ENCODE measurements at regions not wholly inside any gene's neighbourhood (a gene's known extent, or its start where the extent isn't known, plus 50 kb on each side); places are given as distances from the start of the nearest gene placed in this dataset.

DNA sequence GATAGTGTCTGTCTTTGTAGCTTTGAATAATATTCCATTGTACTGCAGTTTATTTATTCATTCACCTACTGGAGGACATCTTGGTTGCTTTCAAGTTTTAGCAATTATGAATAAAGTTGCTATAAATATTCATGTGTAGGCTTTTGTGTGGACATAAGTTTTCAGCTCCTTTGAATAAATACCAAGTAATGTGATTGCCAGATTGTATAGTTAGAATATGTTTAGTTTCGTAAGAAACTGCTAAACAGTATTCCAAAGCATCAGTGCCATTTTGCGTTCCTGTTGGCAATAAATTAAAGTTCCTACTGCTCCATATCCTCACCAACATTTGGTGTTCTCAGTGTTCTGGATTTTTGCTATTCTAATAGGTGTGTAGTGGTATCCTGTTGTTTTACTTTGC, 311.7 kb upstream of the FMN2 start:
- TF ChIP-seq, protein P1, sequence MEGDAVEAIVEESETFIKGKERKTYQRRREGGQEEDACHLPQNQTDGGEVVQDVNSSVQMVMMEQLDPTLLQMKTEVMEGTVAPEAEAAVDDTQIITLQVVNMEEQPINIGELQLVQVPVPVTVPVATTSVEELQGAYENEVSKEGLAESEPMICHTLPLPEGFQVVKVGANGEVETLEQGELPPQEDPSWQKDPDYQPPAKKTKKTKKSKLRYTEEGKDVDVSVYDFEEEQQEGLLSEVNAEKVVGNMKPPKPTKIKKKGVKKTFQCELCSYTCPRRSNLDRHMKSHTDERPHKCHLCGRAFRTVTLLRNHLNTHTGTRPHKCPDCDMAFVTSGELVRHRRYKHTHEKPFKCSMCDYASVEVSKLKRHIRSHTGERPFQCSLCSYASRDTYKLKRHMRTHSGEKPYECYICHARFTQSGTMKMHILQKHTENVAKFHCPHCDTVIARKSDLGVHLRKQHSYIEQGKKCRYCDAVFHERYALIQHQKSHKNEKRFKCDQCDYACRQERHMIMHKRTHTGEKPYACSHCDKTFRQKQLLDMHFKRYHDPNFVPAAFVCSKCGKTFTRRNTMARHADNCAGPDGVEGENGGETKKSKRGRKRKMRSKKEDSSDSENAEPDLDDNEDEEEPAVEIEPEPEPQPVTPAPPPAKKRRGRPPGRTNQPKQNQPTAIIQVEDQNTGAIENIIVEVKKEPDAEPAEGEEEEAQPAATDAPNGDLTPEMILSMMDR (IDR thresholded peaks at IDR 0.05; ENCODE audit: borderline replicate concordance, insufficient read depth, low read depth, low read length), result no peak
- H3K4me3 ChIP-seq (ENCODE audit: low read depth, low read length), result no peak overlapping the region

GRCh38 chr1:239784896-239785295, 306.8 kb upstream of the FMN2 start:
- TF ChIP-seq, protein P1 (IDR thresholded peaks at IDR 0.05; ENCODE audit: borderline replicate concordance, insufficient read depth, low read depth, low read length), result no peak
- H3K4me3 ChIP-seq (ENCODE audit: low read depth, low read length), result no peak overlapping the region

- H3K4me3 ChIP-seq (ENCODE audit: low read depth, low read length), result no peak overlapping the region
- TF ChIP-seq, protein P1 (IDR thresholded peaks at IDR 0.05; ENCODE audit: borderline replicate concordance, insufficient read depth, low read depth, low read length), result no peak
Measured at GRCh38 chr1:239785576-239785975, 306.1 kb upstream of the FMN2 start.

DNA sequence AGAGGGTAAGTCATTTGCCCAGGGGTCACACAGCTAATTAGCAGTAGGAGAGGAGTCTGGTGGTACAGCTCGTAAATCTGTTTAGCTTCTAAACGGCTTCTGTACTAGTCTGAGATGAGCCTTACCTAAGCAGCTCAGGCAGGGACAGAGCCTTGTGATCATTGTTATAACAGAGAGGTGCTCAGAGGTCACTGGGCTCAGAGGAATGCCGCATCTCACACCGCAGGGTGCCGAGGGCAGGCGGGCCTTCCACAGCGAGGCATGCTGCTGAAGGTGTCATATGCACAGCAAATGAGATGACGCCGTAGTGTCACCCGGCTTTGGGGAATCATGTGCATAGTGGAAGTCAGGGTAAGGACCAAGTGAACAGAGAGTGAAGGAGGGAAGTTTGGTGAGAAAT, 305.2 kb upstream of the FMN2 start:
- TF ChIP-seq, protein P1 (IDR thresholded peaks at IDR 0.05; ENCODE audit: borderline replicate concordance, insufficient read depth, low read depth, low read length), result no peak
- no peak overlapping the region for H3K4me3 ChIP-seq (ENCODE audit: low read depth, low read length)

GRCh38 chr1:239792157-239792556, 299.5 kb upstream of the FMN2 start:
- no peak overlapping the region for H3K4me3 ChIP-seq (ENCODE audit: low read depth, low read length)

DNA sequence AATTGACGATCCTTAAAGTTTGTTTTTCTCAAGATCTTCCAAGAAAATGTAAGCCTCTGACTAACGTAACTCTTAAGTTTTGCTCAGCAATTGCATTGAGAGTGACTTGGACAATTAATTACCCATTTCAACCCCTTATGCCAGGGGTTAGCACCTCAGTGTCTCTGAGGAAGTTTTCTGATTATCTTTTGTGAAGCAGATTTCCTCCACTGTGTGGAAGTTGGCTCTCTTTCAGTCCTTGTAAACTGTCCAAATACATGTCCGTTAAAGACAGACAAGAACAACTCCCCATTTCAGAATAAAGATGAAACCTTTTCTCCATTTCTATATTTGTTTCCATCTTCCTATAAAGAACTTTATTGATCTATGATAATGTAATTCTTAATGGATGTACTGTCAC, 296.4 kb upstream of the FMN2 start:
- TF ChIP-seq, protein P1 (IDR thresholded peaks at IDR 0.05; ENCODE audit: borderline replicate concordance, insufficient read depth, low read depth, low read length), result no peak

More at GRCh38 chr1:239792157-239792556, 299.5 kb upstream of the FMN2 start:
- TF ChIP-seq, protein P1 (IDR thresholded peaks at IDR 0.05; ENCODE audit: borderline replicate concordance, insufficient read depth, low read depth, low read length), result no peak

DNA sequence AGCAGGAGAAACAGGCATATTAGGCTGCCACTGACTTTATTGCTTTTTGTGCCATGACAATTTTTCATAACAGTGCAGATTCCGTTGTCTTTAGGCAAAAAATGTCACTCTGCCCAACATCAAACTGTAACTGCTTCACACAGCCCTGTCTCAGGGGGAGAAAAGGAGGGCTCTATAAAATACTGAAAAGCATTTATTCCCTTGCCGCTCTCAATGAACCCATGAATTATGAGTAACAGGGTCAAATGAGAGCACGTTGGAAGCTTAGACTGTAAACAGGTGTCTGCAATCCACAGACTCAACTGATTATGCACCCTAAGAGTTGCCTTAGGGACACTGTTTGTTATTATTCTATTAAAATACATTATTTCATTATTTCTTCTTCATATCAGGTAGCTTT, 292.1 kb upstream of the FMN2 start:
- TF ChIP-seq, protein P1 (IDR thresholded peaks at IDR 0.05; ENCODE audit: borderline replicate concordance, insufficient read depth, low read depth, low read length), result no peak
- no peak overlapping the region for H3K4me3 ChIP-seq (ENCODE audit: low read depth, low read length)

More for the DNA sequence above, 296.4 kb upstream of the FMN2 start:
- no peak overlapping the region for H3K4me3 ChIP-seq (ENCODE audit: low read depth, low read length)

Measured in GM12875 (cell line).